HEK293 (cell line): ENCODE measurements at regions not wholly inside any gene's neighbourhood (a gene's known extent, or its start where the extent isn't known, plus 50 kb on each side); places are given as distances from the start of the nearest gene placed in this dataset.

Experiments
- CTCF ChIA-PET: fragments of 350-600 bp; formaldehyde crosslinking; extraction: SDS; loops from one replicate; lab custom pipeline; 2021; ENCODE audit warnings: antibody characterized with exemption; lab: Yijun Ruan, JAX
- POLR2A ChIA-PET: fragments of 300-600 bp; formaldehyde crosslinking; extraction: SDS; loops from one replicate; lab custom pipeline; 2020; ENCODE audit warnings: antibody characterized with exemption, inconsistent platforms; lab: Yijun Ruan, JAX
- H3K27ac ChIP-seq: fragments of 200-500 bp; sonication (Bioruptor generic); 2 replicates; pipeline ENCODE4 v1.5.1; 2014; ENCODE audit warnings: low read depth, low read length, control low read depth, inconsistent platforms; ENCODE audit errors: extremely low read depth
- H3K36me3 ChIP-seq, 2 experiments: fragments of 200-500 bp in 1 of 2; sonication (Bioruptor generic) in 1 of 2; 1 replicate in 1 of 2; 2 replicates in 1 of 2; pipeline ENCODE4 v1.5.1; 2014 to 2017; ENCODE audit warnings: inconsistent platforms in 2 of 2, low read length in 2 of 2; ENCODE audit not compliant: control insufficient read depth in 2 of 2, insufficient read depth in 1 of 2
- H3K4me1 ChIP-seq: fragments of 200-500 bp; sonication (Bioruptor generic); 2 replicates; pipeline ENCODE4 v1.5.1; 2014; ENCODE audit warnings: mild to moderate bottlenecking, low read length, inconsistent platforms; ENCODE audit not compliant: control insufficient read depth, insufficient read depth
- H3K4me3 ChIP-seq: 2 replicates; pipeline ENCODE4 v1.5.1; 2011; ENCODE audit warnings: low read depth, mild to moderate bottlenecking, control low read depth, low read length, moderate library complexity
- H3K9me3 ChIP-seq: fragments of 200-500 bp; sonication (Bioruptor generic); 2 replicates; pipeline ENCODE4 v1.5.1; 2014; ENCODE audit warnings: low read depth, low read length, inconsistent platforms; ENCODE audit not compliant: control insufficient read depth, insufficient read depth
- GLI2 ChIP-seq: fragments of 450-650 bp; formaldehyde crosslinking; IDR thresholded peaks from 2 replicates; pipeline ENCODE4; 2017; ENCODE audit warnings: missing biosample characterization, missing genetic modification characterization, low read depth, borderline replicate concordance
- KLF9 ChIP-seq: fragments of 450-650 bp; formaldehyde crosslinking; IDR thresholded peaks from 2 replicates; pipeline ENCODE4 v1.5.1; 2016; ENCODE audit warnings: missing biosample characterization, missing genetic modification characterization, low read depth
- MEIS1 ChIP-seq: sonication (generic); formaldehyde crosslinking; IDR thresholded peaks from 2 replicates; pipeline ENCODE4 v1.8.1; 2022; ENCODE audit warnings: missing genetic modification reagents, mild to moderate bottlenecking, borderline replicate concordance
- TCF7L2 ChIP-seq: IDR thresholded peaks from 2 replicates; pipeline ENCODE4 v1.6.1; 2011; ENCODE audit warnings: low read depth, mild to moderate bottlenecking, inconsistent platforms, low read length, moderate library complexity, borderline replicate concordance
- YY1 ChIP-seq: fragments of 450-650 bp; formaldehyde crosslinking; IDR thresholded peaks from 2 replicates; pipeline ENCODE4 v1.5.1; 2018; ENCODE audit warnings: missing biosample characterization, missing genetic modification characterization
- ZBTB7A ChIP-seq: fragments of 450-650 bp; formaldehyde crosslinking; IDR thresholded peaks from 2 replicates; pipeline ENCODE4 v1.5.1; 2016; ENCODE audit warnings: low read depth, missing biosample characterization, missing genetic modification characterization
- ZEB2 ChIP-seq: fragments of 450-650 bp; formaldehyde crosslinking; IDR thresholded peaks from 2 replicates; pipeline ENCODE4 v1.5.1; 2016; ENCODE audit warnings: missing biosample characterization, missing genetic modification characterization
- ZFP37 ChIP-seq: fragments of 450-650 bp; formaldehyde crosslinking; IDR thresholded peaks from 2 replicates; pipeline ENCODE4 v1.5.1; 2016; ENCODE audit warnings: missing biosample characterization, missing genetic modification characterization
- ZNF10 ChIP-seq: fragments of 450-650 bp; formaldehyde crosslinking; IDR thresholded peaks from 2 replicates; pipeline ENCODE4 v1.5.1; 2017; ENCODE audit warnings: missing biosample characterization, missing genetic modification characterization
- ZNF132 ChIP-seq: fragments of 450-650 bp; formaldehyde crosslinking; IDR thresholded peaks from 2 replicates; pipeline ENCODE4 v1.5.1; 2017; ENCODE audit warnings: missing biosample characterization, missing genetic modification characterization, borderline replicate concordance
- ZNF19 ChIP-seq: fragments of 450-650 bp; formaldehyde crosslinking; IDR thresholded peaks from 2 replicates; pipeline ENCODE4; 2016; ENCODE audit warnings: missing biosample characterization, missing genetic modification characterization, low read depth
- ZNF2 ChIP-seq: fragments of 450-650 bp; formaldehyde crosslinking; IDR thresholded peaks from 2 replicates; pipeline ENCODE4 v1.5.1; 2016; ENCODE audit warnings: missing biosample characterization, missing genetic modification characterization
- ZNF223 ChIP-seq: fragments of 450-650 bp; formaldehyde crosslinking; IDR thresholded peaks from 2 replicates; pipeline ENCODE4 v1.5.1; 2016; ENCODE audit warnings: missing biosample characterization, missing genetic modification characterization
- ZNF24 ChIP-seq: fragments of 450-650 bp; formaldehyde crosslinking; IDR thresholded peaks from 2 replicates; pipeline ENCODE4 v1.5.1; 2016; ENCODE audit warnings: missing biosample characterization, missing genetic modification characterization
- ZNF350 ChIP-seq: fragments of 450-650 bp; formaldehyde crosslinking; IDR thresholded peaks from 2 replicates; pipeline ENCODE4 v1.5.0; 2017; ENCODE audit warnings: missing biosample characterization, mild to moderate bottlenecking, missing genetic modification characterization
- ZNF354C ChIP-seq: fragments of 450-650 bp; formaldehyde crosslinking; IDR thresholded peaks from 2 replicates; pipeline ENCODE4 v1.5.1; 2016; ENCODE audit warnings: missing biosample characterization, missing genetic modification characterization, low read depth, borderline replicate concordance
- ZNF404 ChIP-seq: fragments of 450-650 bp; formaldehyde crosslinking; IDR thresholded peaks from 2 replicates; pipeline ENCODE4 v1.5.1; 2017; ENCODE audit warnings: missing biosample characterization, missing genetic modification characterization
- ZNF514 ChIP-seq: fragments of 450-650 bp; formaldehyde crosslinking; IDR thresholded peaks from 2 replicates; pipeline ENCODE4 v1.5.1; 2016; ENCODE audit warnings: missing biosample characterization, missing genetic modification characterization
- ZNF521 ChIP-seq: fragments of 450-650 bp; formaldehyde crosslinking; IDR thresholded peaks from 2 replicates; pipeline ENCODE4 v1.5.1; 2017; ENCODE audit warnings: missing biosample characterization, mild to moderate bottlenecking, missing genetic modification characterization
- TF ChIP-seq, protein P1 (sequence below): fragments of 450-650 bp; formaldehyde crosslinking; IDR thresholded peaks from 2 replicates; pipeline ENCODE4 v1.5.1; 2016; ENCODE audit warnings: missing biosample characterization, missing genetic modification characterization, low read depth
- TF ChIP-seq, protein P2 (sequence below): fragments of 450-650 bp; formaldehyde crosslinking; IDR thresholded peaks from 2 replicates; pipeline ENCODE4 v1.5.1; 2016; ENCODE audit warnings: missing biosample characterization, missing genetic modification characterization
- TF ChIP-seq, protein P3 (sequence below): fragments of 450-650 bp; formaldehyde crosslinking; IDR thresholded peaks from 2 replicates; pipeline ENCODE4 v1.5.1; 2016; ENCODE audit warnings: missing biosample characterization, missing genetic modification characterization
- TF ChIP-seq, protein P4 (sequence below): fragments of 450-650 bp; formaldehyde crosslinking; IDR thresholded peaks from 2 replicates; pipeline ENCODE4 v1.5.1; 2016; ENCODE audit warnings: missing biosample characterization, missing genetic modification characterization
- TF ChIP-seq, protein P5 (sequence below): fragments of 450-650 bp; formaldehyde crosslinking; conservative IDR thresholded peaks from 2 replicates; pipeline ENCODE4 v1.5.1; 2016; ENCODE audit warnings: low read depth, missing biosample characterization, missing genetic modification characterization
- TF ChIP-seq, protein P6 (sequence below): fragments of 450-650 bp; formaldehyde crosslinking; IDR thresholded peaks from 2 replicates; pipeline ENCODE4 v1.5.1; 2017; ENCODE audit warnings: missing biosample characterization, missing genetic modification characterization

DNA sequence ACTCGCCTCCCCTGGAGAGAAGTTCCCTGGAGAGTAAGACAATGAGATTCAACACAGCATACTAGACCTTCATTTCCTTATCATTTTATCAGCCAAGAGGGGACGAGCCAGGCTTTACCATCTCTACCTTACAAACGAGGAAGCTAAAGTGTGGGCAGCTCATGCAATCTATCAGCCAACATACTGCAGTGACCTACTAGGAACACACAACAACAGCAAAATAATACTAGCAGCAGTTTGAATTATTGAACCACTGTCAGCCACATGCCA lies 60.0 kb upstream of the TEX51 start:
- CTCF ChIA-PET, result no interaction called here

DNA sequence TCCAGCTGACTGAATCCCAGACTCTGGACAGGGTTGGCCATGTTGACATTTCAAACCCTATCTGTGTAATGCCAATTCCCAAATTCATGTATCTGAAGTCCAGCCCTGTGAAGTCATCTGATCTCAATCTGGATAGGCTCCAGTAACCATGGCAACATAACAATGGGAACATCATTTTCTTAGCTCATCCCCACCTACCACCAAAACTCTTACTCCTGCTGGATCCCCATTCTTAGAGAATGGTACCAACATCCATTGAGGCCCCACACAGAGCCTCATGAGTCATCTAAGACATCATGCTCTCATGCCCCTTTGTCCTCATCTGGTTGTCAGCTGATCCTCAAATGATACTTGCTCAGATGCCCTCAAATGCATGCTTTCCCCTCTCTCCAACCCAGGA lies 58.9 kb upstream of the TEX51 start:
- no peaks in the 10 kb centered on the region for H3K4me1 ChIP-seq
- no peak overlapping the region for H3K4me3 ChIP-seq
- no peak overlapping the region for H3K27ac ChIP-seq
- no peaks in the 10 kb centered on the region for H3K9me3 ChIP-seq
- H3K36me3 ChIP-seq, result no peaks in the 10 kb centered on the region
- CTCF ChIA-PET, result interaction anchor here (0.6 kb wide), 1 partner anchor 211 kb away, joined by 6 read pairs; no protein-coding TSS in a partner anchor
- POLR2A ChIA-PET, result no interaction called here
- TF ChIP-seq ZNF223 (tag by site-specific recombination) (no peak), ZNF514 (tag by site-specific recombination) (no peak), ZNF24 (no peak), ZBTB7A (tag by site-specific recombination) (no peak), ZNF132 (no peak), TCF7L2 (no peak), GLI2 (no peak), KLF9 (tag by site-specific recombination) (no peak), ZNF19 (tag by site-specific recombination) (no peak), ZNF10 (no peak), ZNF2 (tag by site-specific recombination) (no peak), ZNF350 (tag by site-specific recombination) (no peak)
- TF ChIP-seq, protein P1, sequence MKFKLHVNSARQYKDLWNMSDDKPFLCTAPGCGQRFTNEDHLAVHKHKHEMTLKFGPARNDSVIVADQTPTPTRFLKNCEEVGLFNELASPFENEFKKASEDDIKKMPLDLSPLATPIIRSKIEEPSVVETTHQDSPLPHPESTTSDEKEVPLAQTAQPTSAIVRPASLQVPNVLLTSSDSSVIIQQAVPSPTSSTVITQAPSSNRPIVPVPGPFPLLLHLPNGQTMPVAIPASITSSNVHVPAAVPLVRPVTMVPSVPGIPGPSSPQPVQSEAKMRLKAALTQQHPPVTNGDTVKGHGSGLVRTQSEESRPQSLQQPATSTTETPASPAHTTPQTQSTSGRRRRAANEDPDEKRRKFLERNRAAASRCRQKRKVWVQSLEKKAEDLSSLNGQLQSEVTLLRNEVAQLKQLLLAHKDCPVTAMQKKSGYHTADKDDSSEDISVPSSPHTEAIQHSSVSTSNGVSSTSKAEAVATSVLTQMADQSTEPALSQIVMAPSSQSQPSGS (tag by site-specific recombination), result no peak
- TF ChIP-seq, protein P2, sequence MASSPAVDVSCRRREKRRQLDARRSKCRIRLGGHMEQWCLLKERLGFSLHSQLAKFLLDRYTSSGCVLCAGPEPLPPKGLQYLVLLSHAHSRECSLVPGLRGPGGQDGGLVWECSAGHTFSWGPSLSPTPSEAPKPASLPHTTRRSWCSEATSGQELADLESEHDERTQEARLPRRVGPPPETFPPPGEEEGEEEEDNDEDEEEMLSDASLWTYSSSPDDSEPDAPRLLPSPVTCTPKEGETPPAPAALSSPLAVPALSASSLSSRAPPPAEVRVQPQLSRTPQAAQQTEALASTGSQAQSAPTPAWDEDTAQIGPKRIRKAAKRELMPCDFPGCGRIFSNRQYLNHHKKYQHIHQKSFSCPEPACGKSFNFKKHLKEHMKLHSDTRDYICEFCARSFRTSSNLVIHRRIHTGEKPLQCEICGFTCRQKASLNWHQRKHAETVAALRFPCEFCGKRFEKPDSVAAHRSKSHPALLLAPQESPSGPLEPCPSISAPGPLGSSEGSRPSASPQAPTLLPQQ (tag by site-specific recombination), result no peak
- TF ChIP-seq, protein P3, sequence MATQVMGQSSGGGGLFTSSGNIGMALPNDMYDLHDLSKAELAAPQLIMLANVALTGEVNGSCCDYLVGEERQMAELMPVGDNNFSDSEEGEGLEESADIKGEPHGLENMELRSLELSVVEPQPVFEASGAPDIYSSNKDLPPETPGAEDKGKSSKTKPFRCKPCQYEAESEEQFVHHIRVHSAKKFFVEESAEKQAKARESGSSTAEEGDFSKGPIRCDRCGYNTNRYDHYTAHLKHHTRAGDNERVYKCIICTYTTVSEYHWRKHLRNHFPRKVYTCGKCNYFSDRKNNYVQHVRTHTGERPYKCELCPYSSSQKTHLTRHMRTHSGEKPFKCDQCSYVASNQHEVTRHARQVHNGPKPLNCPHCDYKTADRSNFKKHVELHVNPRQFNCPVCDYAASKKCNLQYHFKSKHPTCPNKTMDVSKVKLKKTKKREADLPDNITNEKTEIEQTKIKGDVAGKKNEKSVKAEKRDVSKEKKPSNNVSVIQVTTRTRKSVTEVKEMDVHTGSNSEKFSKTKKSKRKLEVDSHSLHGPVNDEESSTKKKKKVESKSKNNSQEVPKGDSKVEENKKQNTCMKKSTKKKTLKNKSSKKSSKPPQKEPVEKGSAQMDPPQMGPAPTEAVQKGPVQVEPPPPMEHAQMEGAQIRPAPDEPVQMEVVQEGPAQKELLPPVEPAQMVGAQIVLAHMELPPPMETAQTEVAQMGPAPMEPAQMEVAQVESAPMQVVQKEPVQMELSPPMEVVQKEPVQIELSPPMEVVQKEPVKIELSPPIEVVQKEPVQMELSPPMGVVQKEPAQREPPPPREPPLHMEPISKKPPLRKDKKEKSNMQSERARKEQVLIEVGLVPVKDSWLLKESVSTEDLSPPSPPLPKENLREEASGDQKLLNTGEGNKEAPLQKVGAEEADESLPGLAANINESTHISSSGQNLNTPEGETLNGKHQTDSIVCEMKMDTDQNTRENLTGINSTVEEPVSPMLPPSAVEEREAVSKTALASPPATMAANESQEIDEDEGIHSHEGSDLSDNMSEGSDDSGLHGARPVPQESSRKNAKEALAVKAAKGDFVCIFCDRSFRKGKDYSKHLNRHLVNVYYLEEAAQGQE, result no peak

More for the DNA sequence above, 60.0 kb upstream of the TEX51 start:
- no peaks in the 10 kb centered on the region for H3K36me3 ChIP-seq
- H3K4me3 ChIP-seq, result no peak overlapping the region
- POLR2A ChIA-PET, result interaction anchor here (0.6 kb wide), 1 partner anchor 191 kb away, joined by 3 read pairs; no protein-coding TSS in a partner anchor
- no peaks in the 10 kb centered on the region for H3K9me3 ChIP-seq
- no peaks in the 10 kb centered on the region for H3K4me1 ChIP-seq
- no peak overlapping the region for H3K27ac ChIP-seq
- TF ChIP-seq, protein P4, sequence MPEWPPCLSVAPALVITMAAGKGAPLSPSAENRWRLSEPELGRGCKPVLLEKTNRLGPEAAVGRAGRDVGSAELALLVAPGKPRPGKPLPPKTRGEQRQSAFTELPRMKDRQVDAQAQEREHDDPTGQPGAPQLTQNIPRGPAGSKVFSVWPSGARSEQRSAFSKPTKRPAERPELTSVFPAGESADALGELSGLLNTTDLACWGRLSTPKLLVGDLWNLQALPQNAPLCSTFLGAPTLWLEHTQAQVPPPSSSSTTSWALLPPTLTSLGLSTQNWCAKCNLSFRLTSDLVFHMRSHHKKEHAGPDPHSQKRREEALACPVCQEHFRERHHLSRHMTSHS (tag by site-specific recombination), result no peak
- TF ChIP-seq YY1 (tag by site-specific recombination) (no peak), ZFP37 (tag by site-specific recombination) (no peak), ZNF521 (no peak), ZNF404 (tag by site-specific recombination) (no peak), ZNF354C (no peak), ZEB2 (no peak), MEIS1 (no peak)
- TF ChIP-seq, protein P5, sequence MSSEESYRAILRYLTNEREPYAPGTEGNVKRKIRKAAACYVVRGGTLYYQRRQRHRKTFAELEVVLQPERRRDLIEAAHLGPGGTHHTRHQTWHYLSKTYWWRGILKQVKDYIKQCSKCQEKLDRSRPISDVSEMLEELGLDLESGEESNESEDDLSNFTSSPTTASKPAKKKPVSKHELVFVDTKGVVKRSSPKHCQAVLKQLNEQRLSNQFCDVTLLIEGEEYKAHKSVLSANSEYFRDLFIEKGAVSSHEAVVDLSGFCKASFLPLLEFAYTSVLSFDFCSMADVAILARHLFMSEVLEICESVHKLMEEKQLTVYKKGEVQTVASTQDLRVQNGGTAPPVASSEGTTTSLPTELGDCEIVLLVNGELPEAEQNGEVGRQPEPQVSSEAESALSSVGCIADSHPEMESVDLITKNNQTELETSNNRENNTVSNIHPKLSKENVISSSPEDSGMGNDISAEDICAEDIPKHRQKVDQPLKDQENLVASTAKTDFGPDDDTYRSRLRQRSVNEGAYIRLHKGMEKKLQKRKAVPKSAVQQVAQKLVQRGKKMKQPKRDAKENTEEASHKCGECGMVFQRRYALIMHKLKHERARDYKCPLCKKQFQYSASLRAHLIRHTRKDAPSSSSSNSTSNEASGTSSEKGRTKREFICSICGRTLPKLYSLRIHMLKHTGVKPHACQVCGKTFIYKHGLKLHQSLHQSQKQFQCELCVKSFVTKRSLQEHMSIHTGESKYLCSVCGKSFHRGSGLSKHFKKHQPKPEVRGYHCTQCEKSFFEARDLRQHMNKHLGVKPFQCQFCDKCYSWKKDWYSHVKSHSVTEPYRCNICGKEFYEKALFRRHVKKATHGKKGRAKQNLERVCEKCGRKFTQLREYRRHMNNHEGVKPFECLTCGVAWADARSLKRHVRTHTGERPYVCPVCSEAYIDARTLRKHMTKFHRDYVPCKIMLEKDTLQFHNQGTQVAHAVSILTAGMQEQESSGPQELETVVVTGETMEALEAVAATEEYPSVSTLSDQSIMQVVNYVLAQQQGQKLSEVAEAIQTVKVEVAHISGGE (tag by site-specific recombination), result no peak
- TF ChIP-seq, protein P6, sequence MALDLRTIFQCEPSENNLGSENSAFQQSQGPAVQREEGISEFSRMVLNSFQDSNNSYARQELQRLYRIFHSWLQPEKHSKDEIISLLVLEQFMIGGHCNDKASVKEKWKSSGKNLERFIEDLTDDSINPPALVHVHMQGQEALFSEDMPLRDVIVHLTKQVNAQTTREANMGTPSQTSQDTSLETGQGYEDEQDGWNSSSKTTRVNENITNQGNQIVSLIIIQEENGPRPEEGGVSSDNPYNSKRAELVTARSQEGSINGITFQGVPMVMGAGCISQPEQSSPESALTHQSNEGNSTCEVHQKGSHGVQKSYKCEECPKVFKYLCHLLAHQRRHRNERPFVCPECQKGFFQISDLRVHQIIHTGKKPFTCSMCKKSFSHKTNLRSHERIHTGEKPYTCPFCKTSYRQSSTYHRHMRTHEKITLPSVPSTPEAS (tag by site-specific recombination), result no peak
